SU-DHL-6 (cell line): ENCODE measurements at regions not wholly inside any gene's neighbourhood (a gene's known extent, or its start where the extent isn't known, plus 50 kb on each side); places are given as distances from the start of the nearest gene placed in this dataset.

Experiments used
- CTCF ChIP-seq: fragments of 200-600 bp; sonication (generic); IDR thresholded peaks from one replicate; pipeline ENCODE4 v1.5.1; 2017; ENCODE audit warnings: antibody characterized with exemption, mild to moderate bottlenecking, low read length, moderate library complexity; ENCODE audit not compliant: insufficient read depth, poor library complexity, severe bottlenecking
- EZH2phosphoT487 ChIP-seq: fragments of 200-600 bp; sonication (generic), shearing (Covaris generic); conservative IDR thresholded peaks from 2 replicates; pipeline ENCODE4 v1.6.1; 2018; ENCODE audit warnings: mild to moderate bottlenecking, antibody characterized with exemption, low read length, moderate library complexity, mixed read lengths

GRCh38 chr3:40677321-40677720 lies 152.6 kb downstream of the ZNF621 start:
- TF ChIP-seq CTCF (no peak), EZH2phosphoT487 (no peak)
